Osteocyte (in vitro differentiated cells): ENCODE measurements at regions not wholly inside any gene's neighbourhood (a gene's known extent, or its start where the extent isn't known, plus 50 kb on each side); places are given as distances from the start of the nearest gene placed in this dataset.
"Not testable (repeated sequence)": the region's sequence is repeated elsewhere in the genome, so short reads cannot be mapped to it uniquely, and the experiment has no call there.

Source experiments
- DNase-seq: peaks from one replicate; pipeline ENCODE4 v3.0.0; 2021; ENCODE audit warnings: mixed read lengths; ENCODE audit not compliant: unreplicated experiment; ENCODE audit errors: extremely low spot score
- H3K27ac Mint-ChIP-seq: one replicate; pipeline ENCODE4 v1.8.0; 2021; ENCODE audit warnings: mild to moderate bottlenecking, mixed read lengths; ENCODE audit not compliant: unreplicated experiment
- H3K27me3 Mint-ChIP-seq: one replicate; pipeline ENCODE4 v1.8.0; 2021; ENCODE audit warnings: mixed read lengths; ENCODE audit not compliant: unreplicated experiment
- H3K36me3 Mint-ChIP-seq: one replicate; pipeline ENCODE4 v1.8.0; 2021; ENCODE audit warnings: mixed read lengths; ENCODE audit not compliant: unreplicated experiment
- H3K4me1 Mint-ChIP-seq: one replicate; pipeline ENCODE4 v1.8.0; 2021; ENCODE audit warnings: mixed read lengths; ENCODE audit not compliant: unreplicated experiment
- H3K4me3 Mint-ChIP-seq: one replicate; pipeline ENCODE4 v1.8.0; 2021; ENCODE audit warnings: mild to moderate bottlenecking, moderate library complexity, mixed read lengths; ENCODE audit not compliant: unreplicated experiment
- H3K9me3 Mint-ChIP-seq: one replicate; pipeline ENCODE4 v1.8.0; 2021; ENCODE audit warnings: mixed read lengths; ENCODE audit not compliant: unreplicated experiment
- TF ChIP-seq, protein P1 (sequence below): fragments of 200-600 bp; sonication (generic); IDR thresholded peaks from 2 replicates; pipeline ENCODE4 v1.5.0; 2021; ENCODE audit warnings: antibody characterized with exemption, mild to moderate bottlenecking, moderate library complexity

DNA sequence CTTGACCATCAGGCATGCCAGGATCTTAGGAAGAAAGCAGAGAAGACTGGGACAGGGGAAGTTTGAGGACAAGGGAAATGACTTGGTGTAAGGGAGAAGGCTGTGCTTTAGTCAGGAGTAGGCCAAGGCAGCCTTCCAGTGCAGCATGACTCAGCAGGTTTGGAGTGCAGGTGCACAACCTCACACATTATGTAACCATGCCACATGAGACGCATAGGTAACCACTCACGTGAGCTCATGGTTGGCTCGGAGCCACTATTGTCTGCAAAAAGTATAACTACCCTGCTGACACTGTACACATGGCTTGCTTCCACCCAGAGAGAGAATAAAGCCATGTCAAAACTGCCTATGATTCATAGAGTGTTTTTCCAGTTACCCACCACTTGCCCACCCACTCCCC lies 715.9 kb downstream of the SMARCA1 start:
- Mint-ChIP-seq H3K9me3 (peaks cover 29% of the 10 kb centered on the region), H3K4me1 (no peaks in the 10 kb centered on the region), H3K27ac (no peak overlapping the region), H3K27me3 (no peaks in the 10 kb centered on the region), H3K4me3 (no peak overlapping the region), H3K36me3 (no peaks in the 10 kb centered on the region)
- no peak for DNase-seq
- TF ChIP-seq, protein P1, sequence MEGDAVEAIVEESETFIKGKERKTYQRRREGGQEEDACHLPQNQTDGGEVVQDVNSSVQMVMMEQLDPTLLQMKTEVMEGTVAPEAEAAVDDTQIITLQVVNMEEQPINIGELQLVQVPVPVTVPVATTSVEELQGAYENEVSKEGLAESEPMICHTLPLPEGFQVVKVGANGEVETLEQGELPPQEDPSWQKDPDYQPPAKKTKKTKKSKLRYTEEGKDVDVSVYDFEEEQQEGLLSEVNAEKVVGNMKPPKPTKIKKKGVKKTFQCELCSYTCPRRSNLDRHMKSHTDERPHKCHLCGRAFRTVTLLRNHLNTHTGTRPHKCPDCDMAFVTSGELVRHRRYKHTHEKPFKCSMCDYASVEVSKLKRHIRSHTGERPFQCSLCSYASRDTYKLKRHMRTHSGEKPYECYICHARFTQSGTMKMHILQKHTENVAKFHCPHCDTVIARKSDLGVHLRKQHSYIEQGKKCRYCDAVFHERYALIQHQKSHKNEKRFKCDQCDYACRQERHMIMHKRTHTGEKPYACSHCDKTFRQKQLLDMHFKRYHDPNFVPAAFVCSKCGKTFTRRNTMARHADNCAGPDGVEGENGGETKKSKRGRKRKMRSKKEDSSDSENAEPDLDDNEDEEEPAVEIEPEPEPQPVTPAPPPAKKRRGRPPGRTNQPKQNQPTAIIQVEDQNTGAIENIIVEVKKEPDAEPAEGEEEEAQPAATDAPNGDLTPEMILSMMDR: no peak

DNA sequence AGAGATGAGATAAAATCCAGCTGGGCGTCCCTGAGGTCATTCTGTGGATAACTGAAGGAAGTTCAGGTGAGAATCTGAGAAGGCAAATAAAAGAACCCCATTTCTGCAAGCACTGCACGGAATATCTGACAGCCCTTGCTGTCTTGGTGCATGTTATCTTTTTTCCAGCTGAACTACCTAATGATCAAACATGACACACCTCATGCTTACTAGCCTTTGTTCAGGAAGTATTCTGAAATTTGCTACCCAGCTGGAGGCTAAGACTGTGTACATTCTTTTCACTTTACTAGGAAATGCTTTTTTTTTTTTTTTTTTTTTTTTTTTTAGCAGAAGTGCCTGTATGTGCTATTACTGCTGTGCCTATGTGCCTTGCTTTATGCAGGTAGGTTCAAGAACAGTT lies 718.1 kb downstream of the SMARCA1 start:
- DNase-seq: no peak
- no peaks in the 10 kb centered on the region for H3K27me3 Mint-ChIP-seq
- TF ChIP-seq, protein P1: no peak
- no peaks in the 10 kb centered on the region for H3K4me1 Mint-ChIP-seq
- no peak overlapping the region for H3K4me3 Mint-ChIP-seq
- H3K27ac Mint-ChIP-seq: no peak overlapping the region
- H3K9me3 Mint-ChIP-seq: peaks cover 24% of the 10 kb centered on the region
- no peaks in the 10 kb centered on the region for H3K36me3 Mint-ChIP-seq

DNA sequence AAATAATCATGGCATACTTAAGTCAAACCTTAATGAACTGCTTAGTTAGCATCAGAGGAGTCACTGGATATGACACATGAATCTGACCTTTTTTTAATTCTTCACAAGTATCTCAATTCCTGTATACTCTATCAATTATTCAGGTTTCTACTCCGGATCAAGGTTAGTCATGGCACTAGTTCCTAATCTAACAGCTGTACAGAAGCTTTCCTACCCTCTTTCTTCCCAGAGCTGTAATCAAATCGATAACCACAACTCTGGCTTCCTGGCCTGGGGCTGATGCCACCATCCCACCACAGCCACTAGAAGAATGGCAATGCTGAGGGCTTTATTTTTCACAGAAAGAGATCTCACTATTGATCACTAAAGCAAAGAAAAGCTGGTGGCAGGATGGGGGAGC lies 718.5 kb downstream of the SMARCA1 start:
- H3K36me3 Mint-ChIP-seq: no peaks in the 10 kb centered on the region
- no peak for DNase-seq
- no peak overlapping the region for H3K27ac Mint-ChIP-seq
- TF ChIP-seq, protein P1: no peak
- H3K4me1 Mint-ChIP-seq: no peaks in the 10 kb centered on the region
- peaks cover 24% of the 10 kb centered on the region for H3K9me3 Mint-ChIP-seq
- H3K4me3 Mint-ChIP-seq: no peak overlapping the region
- H3K27me3 Mint-ChIP-seq: no peaks in the 10 kb centered on the region

DNA sequence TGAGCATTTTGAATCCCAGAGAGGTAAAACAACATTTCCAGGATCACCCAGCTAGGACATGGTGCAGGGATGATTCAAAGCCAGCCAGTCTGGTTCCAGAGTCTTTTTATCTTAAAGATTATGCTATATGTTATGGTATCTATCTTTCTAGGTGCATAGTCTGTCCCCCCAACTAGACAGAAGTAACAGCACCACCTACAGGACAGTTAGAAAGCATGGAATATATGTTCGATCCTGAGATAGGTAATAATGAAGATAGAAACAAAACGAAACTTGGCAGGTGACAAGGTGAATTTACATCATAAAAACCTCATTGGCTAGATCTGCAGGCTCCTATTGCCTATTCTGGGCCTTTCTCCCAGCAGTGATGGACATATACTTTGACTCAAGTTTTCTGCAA lies 723.2 kb downstream of the SMARCA1 start:
- no peaks in the 10 kb centered on the region for H3K27me3 Mint-ChIP-seq
- peaks cover 21% of the 10 kb centered on the region for H3K9me3 Mint-ChIP-seq
- H3K27ac Mint-ChIP-seq: no peak overlapping the region
- H3K36me3 Mint-ChIP-seq: no peaks in the 10 kb centered on the region
- no peak overlapping the region for H3K4me3 Mint-ChIP-seq
- TF ChIP-seq, protein P1: no peak
- DNase-seq: no peak
- no peaks in the 10 kb centered on the region for H3K4me1 Mint-ChIP-seq

DNA sequence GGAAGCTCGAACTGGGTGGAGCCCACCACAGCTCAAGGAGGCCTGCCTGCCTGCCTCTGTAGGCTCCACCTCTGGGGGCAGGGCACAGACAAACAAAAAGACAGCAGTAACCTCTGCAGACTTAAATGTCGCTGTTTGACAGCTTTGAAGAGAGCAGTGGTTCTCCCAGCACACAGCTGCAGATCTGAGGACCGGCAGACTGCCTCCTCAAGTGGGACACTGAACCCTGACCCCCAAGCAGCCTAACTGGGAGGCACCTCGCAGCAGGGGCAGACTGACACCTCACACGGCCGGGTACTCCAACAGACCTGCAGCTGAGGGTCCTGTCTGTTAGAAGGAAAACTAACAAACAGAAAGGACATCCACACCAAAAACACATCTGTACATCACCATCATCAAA lies 730.9 kb upstream of the ACTRT1 start:
- not testable (repeated sequence) for DNase-seq, H3K36me3 Mint-ChIP-seq, H3K4me3 Mint-ChIP-seq, H3K27me3 Mint-ChIP-seq, H3K4me1 Mint-ChIP-seq, H3K27ac Mint-ChIP-seq
- H3K9me3 Mint-ChIP-seq: peaks cover 23% of the 10 kb centered on the region

DNA sequence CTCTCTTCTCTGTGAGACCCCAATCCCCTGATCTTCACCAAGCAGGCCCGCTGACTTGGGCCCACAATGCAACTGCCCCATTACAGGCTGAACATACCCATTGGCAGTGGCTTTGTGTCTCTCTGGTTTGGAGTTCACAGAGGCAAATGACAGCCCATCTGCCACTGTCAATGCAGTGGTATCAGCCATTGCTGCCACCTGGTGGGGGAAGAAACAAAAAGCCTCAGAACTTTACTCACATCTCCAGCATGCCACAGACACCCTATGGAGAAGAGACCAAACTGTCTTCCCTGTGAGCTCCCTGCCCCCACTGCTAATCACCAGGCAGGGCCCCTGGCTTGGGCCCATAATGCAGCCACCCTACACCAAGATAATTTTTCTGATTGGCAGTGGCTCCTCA lies 729.3 kb upstream of the ACTRT1 start:
- H3K27ac Mint-ChIP-seq: no peak overlapping the region
- no peaks in the 10 kb centered on the region for H3K27me3 Mint-ChIP-seq
- no peak overlapping the region for H3K4me3 Mint-ChIP-seq
- no peak for DNase-seq
- TF ChIP-seq, protein P1: no peak
- peaks cover 39% of the 10 kb centered on the region for H3K9me3 Mint-ChIP-seq
- H3K36me3 Mint-ChIP-seq: no peaks in the 10 kb centered on the region
- no peaks in the 10 kb centered on the region for H3K4me1 Mint-ChIP-seq
